ENCODE measurements at regions not wholly inside any gene's neighbourhood (a gene's known extent, or its start where the extent isn't known, plus 50 kb on each side); places are given as distances from the start of the nearest gene placed in this dataset.

- TF ChIP-seq CTCF (IDR thresholded peaks at IDR 0.05 in 8 of 11, conservative IDR thresholded peaks at IDR 0.05 in 3 of 11) (no peak), POLR2AphosphoS5 (IDR thresholded peaks at IDR 0.05) (no peak)
These were observed 426.8 kb downstream of the SETD4 start for GRCh38 chr21:35633501-35633900.

Measured in spleen (tissue), 7 donors.